HG03442 (cell line): ENCODE measurements at regions not wholly inside any gene's neighbourhood (a gene's known extent, or its start where the extent isn't known, plus 50 kb on each side); places are given as distances from the start of the nearest gene placed in this dataset.

Source experiments
- ATAC-seq: cut with Tn5 transposase; IDR thresholded peaks from one replicate; pipeline ENCODE4 v1.9.1; 2021; ENCODE audit warnings: mild to moderate bottlenecking, moderate library complexity; ENCODE audit not compliant: unreplicated experiment

- ATAC-seq, result no peak
Measured at GRCh38 chr21:24197923-24198322, 1409.4 kb downstream of the MRPL39 start.

DNA sequence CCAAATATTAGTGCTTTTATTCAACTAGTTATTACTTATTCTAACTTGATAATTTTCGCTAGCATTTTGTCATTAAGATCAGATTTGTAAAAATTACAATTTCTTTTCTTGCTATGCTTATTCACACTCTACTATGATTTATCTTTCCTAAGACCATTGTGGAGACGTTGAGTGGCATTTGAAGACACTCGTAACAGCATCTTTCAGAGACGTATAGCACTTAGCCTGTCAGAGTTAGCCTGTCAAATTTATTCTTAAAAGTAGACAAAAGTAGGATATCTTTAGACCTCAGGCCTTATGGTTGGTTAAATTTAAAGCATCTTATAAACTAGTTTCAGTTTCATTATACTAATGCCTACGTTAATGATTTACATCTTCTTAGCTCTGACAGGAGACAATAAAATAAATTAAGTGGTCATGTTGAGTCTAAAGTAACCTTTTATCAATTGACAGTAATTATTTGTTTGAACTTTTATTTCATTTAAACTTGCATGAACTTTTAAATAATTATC, 1410.1 kb downstream of the MRPL39 start:
- ATAC-seq, result no peak

DNA sequence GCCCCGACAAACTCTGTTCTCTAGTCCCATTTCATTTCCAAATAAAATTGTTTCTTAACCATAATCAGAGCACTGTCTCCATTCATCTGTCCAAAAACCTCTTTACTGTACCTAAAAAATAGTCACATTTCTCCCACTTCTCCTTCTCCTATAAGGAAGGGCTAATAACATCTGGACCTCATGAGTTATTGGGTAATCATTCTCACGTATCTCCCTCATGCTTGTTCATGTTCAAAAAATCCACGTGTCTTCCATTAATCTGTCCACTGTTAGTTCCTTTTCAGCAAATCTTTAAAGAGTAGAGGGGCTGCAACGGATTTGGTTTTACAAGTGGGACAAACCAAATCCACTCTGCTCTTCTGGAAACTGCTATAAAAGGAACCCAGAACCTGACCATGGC, 1418.8 kb downstream of the MRPL39 start:
- ATAC-seq, result no peak

DNA sequence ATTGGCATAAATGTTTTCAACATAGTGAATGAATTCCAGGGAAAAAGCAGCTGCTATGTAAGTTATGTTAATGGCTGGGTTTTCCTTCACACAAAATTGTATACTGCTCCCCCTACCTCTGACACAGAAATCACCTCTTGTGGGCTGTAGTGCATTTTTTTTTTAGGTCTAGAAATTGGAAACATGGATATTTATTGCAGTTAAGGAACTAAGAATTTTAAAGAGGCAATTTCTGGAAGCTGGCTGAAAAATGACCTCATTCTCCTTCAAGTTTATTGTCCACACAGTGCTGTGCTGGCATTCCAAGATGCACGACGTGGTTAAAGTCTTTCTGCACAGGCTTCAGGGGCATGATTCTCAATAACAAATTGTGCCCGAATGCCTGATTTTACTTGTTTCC, 1424.2 kb downstream of the MRPL39 start:
- no peak for ATAC-seq

DNA sequence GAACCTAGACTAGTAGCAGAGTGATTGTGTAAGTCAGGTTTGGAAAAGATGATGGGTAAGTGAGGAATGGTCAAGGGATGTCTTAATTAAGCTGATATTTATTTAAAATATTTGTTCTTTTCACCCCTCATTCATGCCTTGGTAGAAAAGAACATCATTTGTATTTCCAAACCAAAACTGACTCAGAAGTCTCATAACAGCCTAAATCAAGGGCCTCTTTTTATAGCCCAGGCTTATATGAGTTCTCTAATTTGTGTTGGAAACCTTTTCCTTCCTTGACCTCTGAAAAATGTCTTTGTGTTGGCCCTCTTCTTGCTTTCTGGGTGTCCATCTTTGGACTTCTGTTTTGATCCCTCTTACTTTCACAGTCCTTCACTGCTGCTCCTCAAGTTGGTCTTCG, 1428.2 kb downstream of the MRPL39 start:
- ATAC-seq, result no peak

GRCh38 chr21:24175106-24175505, 1432.2 kb downstream of the MRPL39 start:
- ATAC-seq, result no peak

- no peak for ATAC-seq
Measured at GRCh38 chr21:24171736-24172135, 1435.5 kb downstream of the MRPL39 start.

- ATAC-seq, result no peak
Measured at GRCh38 chr21:24163539-24163938, 1443.7 kb downstream of the MRPL39 start.

GRCh38 chr21:24160528-24160927, 1446.8 kb downstream of the MRPL39 start:
- no peak for ATAC-seq

DNA sequence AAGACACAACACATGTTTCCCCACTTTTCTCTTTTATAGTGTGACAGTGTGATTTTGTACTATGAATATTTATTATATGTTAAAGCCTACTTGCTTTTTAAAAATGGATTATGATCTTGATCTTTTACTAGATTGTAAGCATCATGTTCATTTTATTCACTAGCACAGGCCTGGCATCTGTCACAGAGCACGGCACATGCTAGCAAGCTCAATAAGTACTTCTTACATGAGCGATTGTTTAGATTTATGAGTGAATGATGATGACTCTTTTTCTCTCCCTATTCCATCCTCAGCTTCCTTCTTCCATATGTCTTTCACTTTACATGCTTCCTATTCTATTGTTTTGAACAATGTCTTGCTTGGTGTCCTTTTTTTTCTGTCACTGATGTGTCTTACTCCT, 1454.1 kb downstream of the MRPL39 start:
- no peak for ATAC-seq

- no peak for ATAC-seq
Measured at GRCh38 chr21:24150753-24151152, 1456.5 kb downstream of the MRPL39 start.

- no peak for ATAC-seq
Measured at GRCh38 chr21:24148461-24148860, 1458.8 kb downstream of the MRPL39 start.

DNA sequence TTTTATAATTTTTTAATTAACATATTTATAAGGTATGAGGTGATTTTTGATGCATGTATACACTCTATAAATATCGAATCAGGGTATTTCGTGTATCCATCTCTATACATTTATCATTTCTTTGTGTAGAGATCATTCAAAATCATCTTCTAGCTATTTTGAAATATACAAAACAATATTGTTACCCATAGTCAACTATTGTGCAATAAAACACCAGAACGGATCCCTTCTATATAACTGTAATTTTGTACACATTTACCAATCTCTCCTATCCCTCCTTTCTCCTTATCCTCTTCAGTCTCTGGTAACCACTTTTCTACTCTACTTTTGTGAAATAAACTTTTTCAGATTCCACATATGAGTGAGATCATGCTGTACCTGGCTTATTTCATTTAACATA, 1459.6 kb downstream of the MRPL39 start:
- ATAC-seq, result no peak

DNA sequence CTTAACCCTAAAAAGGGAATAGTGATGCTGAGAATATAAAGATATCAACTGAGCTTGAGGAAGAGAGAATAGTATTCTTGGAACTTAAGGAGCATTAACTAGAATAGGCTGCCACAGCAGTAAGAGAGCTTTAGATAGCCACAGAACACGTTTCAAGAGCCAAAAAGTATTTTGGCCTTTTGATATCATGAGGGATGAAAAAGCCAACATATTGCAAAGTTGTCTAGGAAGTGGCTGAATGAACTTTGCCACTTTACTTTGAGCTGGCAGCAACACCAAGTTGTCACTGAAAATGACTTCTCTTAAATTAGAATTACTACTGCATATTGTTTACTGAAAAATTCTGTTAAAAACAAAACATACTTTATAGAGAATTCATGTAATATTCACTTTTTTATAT, 1476.2 kb downstream of the MRPL39 start:
- no peak for ATAC-seq

DNA sequence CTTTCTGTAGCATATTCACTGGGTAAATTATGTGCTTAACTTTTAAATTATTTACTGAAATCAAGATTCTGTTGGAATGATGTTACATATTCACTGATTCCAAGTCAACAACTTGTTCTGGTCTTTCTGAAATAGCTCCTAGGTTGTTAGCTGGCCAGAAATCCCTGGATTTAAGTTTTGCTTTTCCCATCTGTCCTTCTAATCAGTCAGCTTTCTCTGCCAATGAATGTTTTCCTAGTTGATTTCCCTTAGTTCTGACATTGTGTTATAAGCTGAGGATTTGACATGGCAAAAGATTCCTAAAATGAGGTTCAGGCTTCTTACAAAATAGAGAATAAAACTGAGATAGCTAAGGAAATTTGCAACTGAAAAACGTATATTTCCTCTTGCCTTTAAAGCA, 1479.6 kb downstream of the MRPL39 start:
- ATAC-seq, result no peak

DNA sequence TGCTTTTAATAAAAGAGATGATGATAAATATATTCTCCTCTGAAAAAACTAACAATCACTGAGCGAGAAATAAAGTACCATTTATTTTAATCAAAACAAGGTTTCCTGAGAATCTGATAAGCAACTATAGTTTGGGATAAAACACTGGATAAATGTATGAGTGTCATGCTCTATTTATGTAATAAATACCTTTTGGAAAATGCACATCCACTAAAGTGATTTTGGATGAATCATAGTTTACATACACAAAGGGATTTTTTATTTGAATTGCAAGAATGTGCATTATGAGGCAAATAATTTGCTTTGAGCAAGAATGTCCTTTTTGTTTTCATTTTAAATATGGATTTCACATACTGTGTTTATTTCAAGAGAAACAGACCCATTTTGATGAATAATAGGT, 1483.5 kb downstream of the MRPL39 start:
- no peak for ATAC-seq

DNA sequence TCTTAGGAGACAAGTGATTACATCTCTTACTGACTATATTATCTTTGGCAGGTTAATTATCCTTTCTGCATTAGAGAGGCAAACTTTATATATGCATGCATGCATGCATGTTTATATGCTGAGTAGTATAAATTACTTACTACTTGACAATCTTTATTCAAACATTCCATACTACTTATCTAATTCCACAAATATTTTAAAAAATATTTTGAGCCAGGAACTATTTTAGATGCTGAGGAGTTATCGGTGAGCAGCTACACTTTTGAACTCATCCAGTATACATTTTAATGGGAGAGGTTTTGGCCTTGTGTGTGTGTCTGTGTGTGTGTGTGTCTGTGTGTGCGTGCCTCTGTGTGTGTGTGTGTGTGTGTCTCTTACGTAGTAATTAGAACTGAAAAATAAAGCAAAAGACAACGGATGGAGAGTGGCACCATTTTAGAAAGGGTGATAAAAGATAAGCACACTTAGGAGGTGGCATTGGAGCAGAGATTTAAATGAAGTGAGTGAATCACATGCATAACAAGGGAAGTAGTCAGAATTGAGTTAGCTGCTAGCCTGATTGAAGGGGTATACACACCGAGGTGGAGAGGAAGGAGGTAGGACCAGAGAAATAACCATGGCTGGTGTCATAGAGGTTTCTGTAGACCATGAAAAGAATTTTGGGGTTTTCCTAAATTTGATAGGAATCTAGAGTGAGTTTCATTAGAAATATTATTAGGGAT, 1488.4 kb downstream of the MRPL39 start:
- ATAC-seq, result no peak

GRCh38 chr21:24115141-24115540, 1492.1 kb downstream of the MRPL39 start:
- ATAC-seq, result no peak

GRCh38 chr21:24112020-24112419, 1495.3 kb downstream of the MRPL39 start:
- ATAC-seq, result no peak

GRCh38 chr21:24110846-24111245, 1496.4 kb downstream of the MRPL39 start:
- no peak for ATAC-seq

- no peak for ATAC-seq
Measured at GRCh38 chr21:24097181-24097580, 1510.1 kb downstream of the MRPL39 start.

DNA sequence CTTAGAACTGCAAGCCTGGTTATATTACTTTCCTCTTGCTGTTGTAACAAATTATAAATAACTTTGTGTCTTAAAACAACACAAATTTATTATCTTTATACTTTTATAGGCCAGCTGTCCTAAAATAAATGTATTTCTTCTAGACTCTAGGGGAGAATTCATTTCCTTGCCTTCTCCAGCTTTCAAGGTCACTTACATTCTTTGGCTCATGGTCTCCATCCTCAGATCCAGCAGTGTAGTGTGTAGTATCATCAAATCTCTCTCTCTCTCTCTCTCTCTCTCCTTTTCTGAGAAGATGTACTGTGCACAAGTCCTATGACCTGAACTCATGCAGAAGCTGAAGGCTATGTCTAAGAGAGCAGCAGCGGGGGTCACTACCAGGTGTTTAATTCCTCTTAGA, 1510.6 kb downstream of the MRPL39 start:
- ATAC-seq, result no peak

DNA sequence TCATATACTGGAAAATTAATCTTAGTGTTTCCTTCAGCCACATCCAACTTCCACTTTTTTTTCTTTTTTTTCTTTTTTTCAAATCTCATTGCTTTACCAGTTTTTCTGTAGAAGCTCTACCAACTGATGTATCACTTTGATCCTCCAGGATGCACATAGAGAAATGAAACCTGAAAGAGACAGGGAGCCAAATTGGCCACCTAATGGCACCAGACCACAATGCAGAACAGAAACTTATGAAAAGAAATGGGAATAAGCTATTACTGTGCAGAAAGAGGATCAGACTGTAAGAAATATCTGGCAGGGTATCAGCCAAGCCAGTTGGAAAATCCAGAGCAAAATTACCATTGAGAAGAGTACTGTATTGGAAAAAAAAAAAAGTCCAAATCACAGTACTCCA, 1514.2 kb downstream of the MRPL39 start:
- no peak for ATAC-seq
